HG02840 (cell line): ENCODE measurements at regions not wholly inside any gene's neighbourhood (a gene's known extent, or its start where the extent isn't known, plus 50 kb on each side); places are given as distances from the start of the nearest gene placed in this dataset.
"Not testable (repeated sequence)": the region's sequence is repeated elsewhere in the genome, so short reads cannot be mapped to it uniquely, and the experiment has no call there.

Source experiments
- ATAC-seq: cut with Tn5 transposase; IDR thresholded peaks from one replicate; pipeline ENCODE4 v1.9.1; 2021; ENCODE audit warnings: mild to moderate bottlenecking, moderate library complexity, moderate number of reproducible peaks; ENCODE audit not compliant: unreplicated experiment, low FRiP score

DNA sequence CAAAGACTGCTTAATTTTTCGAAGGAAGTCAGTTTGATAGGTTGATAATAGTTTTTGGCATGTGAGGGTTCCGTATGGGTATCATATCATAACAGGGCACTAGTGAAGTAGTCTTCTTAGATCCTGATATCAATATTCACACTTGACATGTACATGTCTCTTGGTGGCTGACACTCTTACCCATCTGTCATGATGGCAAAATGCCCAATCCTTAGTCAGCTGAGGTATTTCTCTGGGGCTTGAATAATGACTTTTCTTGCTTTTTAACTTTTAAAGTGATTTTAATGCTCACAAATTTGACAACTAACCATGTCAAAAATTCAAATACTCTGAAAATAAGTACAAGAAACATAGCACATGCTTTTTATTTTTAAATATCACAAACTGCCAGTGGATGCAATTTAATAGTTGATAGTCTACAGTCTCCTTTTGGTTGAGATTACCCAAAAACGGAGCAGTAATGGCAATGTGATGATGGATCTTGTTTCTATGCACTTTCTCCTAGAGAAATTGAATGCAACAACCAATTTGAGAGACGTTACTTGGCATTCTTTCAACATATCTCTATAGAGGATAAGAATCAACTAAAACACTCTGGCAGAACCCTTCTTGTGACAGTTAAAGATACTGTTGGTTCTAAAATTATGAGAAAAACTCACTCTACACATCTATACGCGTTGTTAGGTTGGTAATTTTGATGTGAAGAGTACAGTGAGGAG lies 552.9 kb upstream of the PABPC4L start:
- ATAC-seq, result no peak

DNA sequence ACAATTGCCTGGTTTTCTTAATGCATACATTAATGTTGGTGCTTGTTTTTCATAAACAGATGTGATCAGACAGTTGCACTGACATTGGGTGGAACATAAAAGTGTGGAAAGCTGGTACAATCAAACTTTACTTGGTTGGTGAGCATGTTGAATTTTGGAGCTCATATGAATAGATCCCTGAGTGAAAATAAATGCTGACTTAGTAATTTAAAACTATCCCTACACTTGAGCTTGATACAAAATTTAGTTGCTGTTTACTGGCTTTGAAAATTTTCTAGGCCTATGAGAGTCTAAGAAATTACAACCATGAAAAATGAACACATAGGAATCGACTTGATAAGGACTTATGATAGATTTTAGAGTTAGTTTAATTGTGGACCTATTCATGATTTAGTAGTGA lies 551.8 kb upstream of the PABPC4L start:
- no peak for ATAC-seq

GRCh38 chr4:134747108-134747805 lies 545.7 kb upstream of the PABPC4L start:
- ATAC-seq, result no peak

GRCh38 chr4:134740290-134740689 lies 538.7 kb upstream of the PABPC4L start:
- ATAC-seq, result no peak

- ATAC-seq, result no peak
Observed at GRCh38 chr4:134735901-134736300, 534.3 kb upstream of the PABPC4L start.

DNA sequence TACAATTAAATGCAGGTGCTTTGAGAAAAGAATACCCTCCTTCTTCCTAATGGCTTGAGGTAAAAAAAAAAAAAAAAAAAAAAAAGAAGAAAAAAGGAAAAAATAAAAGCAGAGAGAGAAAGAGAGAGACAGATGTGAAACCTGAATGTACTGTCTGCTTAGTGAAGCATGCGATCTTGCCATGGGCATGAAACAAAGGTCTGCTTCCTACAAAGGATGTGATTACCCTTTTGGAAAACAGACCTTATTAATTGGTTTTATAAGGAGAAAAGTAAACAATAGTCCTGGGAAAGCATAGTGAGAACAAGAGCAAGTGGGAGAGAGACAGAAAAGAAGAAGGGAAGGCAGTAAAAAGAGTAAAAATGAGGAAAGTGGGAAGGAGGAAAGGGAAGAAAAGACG lies 526.1 kb upstream of the PABPC4L start:
- ATAC-seq, result no peak

DNA sequence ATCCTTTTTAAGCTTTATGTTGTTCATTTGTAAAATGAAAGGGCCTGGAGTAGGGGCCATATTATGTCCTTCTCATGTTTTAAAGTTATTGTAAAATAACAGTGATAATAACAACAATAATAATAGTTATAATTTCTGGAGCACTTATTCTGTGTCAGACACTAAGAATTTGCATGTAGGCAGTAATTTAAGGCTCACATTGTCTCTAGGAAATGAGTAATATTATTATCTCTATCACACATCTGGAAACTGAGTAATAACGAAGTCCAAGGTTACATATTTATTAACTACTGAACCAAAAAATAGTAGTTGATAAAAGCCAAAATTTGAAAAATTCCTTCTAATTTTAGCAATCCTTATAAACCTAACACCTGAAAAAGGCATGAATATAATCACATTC lies 520.7 kb upstream of the PABPC4L start:
- ATAC-seq, result no peak

GRCh38 chr4:134720030-134720429 lies 518.4 kb upstream of the PABPC4L start:
- ATAC-seq, result no peak

DNA sequence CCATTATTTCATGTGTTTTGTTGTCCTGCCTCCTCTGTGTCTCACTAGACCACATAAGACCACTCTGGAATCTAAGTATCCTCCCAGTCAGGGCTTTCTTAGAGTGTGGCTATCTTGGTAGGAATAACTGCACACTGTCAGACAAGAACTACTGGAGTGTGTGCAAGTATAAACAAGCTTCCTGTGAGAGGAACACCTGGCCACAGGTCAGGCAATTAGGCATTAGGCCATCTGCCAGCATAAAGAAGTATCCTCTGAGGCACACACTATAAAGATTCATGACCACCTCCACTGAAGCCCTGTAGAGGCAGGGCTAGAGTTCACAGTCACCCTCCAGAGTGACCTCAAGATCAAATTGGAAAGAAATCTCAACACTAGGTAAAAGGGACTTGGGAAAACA lies 507.0 kb upstream of the PABPC4L start:
- no peak for ATAC-seq

DNA sequence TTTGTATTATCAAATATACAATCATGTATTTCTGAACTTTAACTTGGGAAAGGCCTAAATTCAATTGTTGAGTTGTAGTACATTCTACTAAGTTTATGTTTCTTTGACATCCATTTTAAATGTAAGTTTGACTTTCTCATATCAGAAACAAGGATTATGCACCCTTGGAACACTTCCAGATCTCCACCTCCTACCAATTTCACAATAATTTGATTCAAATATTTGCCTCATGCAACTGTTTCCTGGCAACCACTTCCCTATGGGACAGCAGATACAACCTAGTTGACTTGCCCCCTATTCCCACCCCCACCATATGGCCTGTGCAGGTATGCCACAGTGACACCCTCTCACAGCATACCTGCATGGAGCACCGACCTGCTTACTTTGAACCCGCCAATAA lies 506.4 kb upstream of the PABPC4L start:
- no peak for ATAC-seq

DNA sequence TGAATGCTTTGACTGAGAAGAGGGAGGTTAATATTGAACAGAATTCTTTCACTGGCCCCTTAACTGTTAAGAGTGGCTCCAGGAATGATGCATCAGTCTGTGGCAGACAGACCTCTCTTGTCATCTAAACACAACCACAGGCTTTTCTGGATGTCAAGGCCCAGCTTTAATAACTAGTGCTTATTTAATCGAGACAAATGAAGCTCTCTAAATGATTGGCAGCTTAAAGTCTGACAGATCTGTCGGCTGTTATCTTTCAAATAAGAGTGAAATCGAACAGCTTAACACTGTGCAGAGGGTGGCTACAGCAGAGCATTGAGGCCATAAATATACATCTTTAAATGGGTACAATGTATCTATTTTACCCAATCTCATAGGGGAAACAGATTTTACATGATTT lies 500.8 kb upstream of the PABPC4L start:
- no peak for ATAC-seq

DNA sequence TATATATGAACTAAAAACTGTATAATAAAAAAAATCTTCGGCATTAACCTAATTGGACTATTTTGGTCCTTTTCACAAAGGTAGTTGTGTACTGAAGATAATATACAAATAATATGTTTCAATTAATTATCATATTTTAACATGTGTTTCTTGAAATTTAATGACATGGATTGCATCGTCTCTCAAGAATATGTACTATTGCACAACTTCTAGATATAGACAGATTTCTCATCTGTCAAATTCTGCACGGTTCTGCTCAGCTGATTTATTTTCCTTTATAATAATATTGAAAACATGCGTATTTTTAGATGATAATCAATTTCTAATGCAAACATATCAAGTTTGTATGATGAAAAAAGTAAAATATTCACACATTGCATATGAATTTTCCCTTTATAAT lies 498.7 kb upstream of the PABPC4L start:
- ATAC-seq, result no peak

GRCh38 chr4:134698831-134699230 lies 497.2 kb upstream of the PABPC4L start:
- not testable (repeated sequence) for ATAC-seq

DNA sequence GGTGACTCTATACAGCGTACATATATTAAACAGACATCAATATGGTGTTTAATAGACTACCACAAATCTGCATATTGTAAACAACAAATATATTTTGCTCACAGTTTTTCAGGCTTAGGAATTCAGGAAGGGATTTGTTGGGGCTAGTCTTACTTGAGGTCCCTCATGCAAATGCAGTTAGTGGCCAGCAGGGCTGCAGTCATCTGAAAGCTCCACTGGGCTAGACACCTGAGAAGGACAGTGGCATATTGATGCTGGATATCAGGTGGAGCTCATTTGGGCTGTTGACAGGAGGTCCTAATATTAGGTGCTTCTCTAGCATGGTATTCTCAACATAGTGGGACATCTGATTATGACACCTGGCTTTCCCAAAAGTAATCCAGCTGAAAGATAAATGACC lies 493.8 kb upstream of the PABPC4L start:
- ATAC-seq, result no peak

GRCh38 chr4:134691915-134692314 lies 490.3 kb upstream of the PABPC4L start:
- no peak for ATAC-seq

- ATAC-seq, result no peak
Observed at GRCh38 chr4:134687646-134688628, 486.3 kb upstream of the PABPC4L start.

DNA sequence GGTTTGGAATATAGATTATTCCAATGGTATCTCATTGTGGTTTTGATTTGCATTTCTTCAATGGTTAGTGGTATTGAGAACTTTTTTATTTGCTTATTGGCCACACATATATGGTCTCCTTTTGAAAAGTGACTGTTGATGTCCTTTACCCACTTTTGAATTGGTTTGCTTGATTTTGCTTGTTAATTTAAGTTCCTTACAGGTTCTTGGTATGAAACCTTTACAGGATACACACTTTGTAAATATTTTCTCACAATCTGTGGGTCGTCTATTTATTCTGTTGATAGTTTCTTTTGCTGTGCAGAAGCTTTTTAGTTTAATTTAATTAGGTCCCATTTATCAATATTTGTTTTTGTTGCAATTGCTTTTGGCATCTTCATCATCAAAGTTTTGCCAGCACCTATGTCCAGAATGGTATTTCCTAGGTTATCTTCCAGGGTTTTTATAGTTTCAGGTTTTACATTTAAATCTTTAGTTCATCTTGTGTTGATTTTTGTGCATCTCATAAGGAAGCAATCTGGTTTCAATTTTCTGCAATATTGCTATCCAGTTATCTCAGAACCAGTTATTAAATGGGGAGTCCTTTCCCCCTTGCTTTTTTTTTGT lies 475.7 kb upstream of the PABPC4L start:
- ATAC-seq, result no peak

DNA sequence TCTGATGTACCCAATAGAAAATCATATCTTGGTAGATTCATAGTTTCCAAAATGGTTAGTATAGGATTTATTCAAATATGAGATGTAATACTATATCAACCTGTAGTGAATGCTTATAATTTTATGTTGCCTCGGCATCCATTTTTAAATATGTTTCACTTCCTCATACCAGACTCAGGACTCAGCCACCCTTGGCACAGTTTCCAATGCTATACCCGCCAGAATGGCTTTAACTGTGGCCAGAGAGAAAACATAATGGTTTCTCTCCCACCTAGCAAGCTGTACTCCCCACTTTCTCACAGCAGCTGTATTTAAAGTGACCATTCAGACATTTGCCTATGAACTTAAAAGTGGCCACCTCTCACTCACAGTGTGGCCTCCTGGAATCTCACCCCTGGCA lies 466.6 kb upstream of the PABPC4L start:
- no peak for ATAC-seq

DNA sequence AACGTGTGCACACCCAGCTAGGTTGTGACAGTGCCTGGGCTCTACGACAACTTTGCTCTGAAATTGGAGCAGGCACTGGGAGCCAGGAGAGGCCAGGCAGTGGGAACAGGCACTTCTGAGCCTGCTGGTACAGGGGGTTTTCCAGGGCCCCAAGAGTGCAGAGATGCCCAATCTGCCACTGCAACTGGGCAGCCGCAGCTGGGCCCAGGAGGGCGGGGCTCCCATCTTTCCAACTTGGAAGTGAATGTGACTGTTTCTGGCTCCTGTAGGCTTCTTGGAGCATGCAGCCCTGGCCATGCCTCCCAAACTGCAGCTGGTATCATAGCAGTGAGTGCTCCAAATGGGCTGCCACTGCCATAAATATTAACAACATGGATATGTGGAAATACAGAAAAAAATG lies 465.1 kb upstream of the PABPC4L start:
- ATAC-seq, result no peak

- no peak for ATAC-seq
Observed at GRCh38 chr4:134665429-134665828, 463.8 kb upstream of the PABPC4L start.

DNA sequence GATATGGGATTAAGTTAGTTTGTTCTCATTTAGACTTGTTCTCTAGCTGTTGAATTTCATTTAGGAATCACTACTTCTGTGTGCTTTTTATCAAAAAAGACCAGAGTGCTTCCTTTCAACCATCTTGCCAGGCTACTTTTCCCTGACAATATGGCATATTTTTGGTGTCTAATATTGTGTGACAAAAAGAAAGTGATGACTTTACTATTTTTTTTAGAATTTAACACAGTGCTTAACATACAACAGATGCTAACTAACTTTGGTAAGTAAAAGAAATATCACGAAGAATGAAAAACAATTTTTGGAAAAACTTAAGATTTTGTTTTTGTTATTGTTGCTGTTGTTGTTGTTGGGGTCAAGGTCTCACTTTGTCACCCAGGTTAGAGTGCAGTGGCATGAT lies 462.2 kb upstream of the PABPC4L start:
- ATAC-seq, result no peak
